B cell (primary cell): ENCODE measurements at regions not wholly inside any gene's neighbourhood (a gene's known extent, or its start where the extent isn't known, plus 50 kb on each side); places are given as distances from the start of the nearest gene placed in this dataset.

Experiments
- ATAC-seq: fragments of 200-7000 bp; cut with Tn5 transposase; one replicate; pipeline ENCODE4 v1.10.0; 2021; ENCODE audit warnings: low read depth, mild to moderate bottlenecking, moderate number of reproducible peaks, moderate library complexity
- CTCF ChIA-PET: fragments of 350-600 bp; sonication (Branson Sonifier 250); formaldehyde crosslinking; loops from one replicate; lab custom pipeline; 2021; ENCODE audit warnings: antibody characterized with exemption, inconsistent platforms; lab: Charles Lee
- POLR2A ChIA-PET: fragments of 350-600 bp; sonication (Branson Sonifier 250); formaldehyde crosslinking; loops from one replicate; lab custom pipeline; 2021; ENCODE audit warnings: antibody characterized with exemption; lab: Charles Lee
- DNase-seq: peaks from one replicate; pipeline ENCODE4 v3.0.0; 2013
- H2AFZ ChIP-seq: 2 replicates; pipeline ENCODE4 v1.6.1; 2012; ENCODE audit warnings: mild to moderate bottlenecking, low read depth, low read length; ENCODE audit not compliant: insufficient read depth, poor library complexity, severe bottlenecking
- H3K27ac ChIP-seq, 2 donors: 1 replicate in 1 of 2; 2 replicates in 1 of 2; pipeline ENCODE4 v1.5.1; 2012 to 2013; ENCODE audit warnings: low read length in 2 of 2, mild to moderate bottlenecking in 2 of 2, moderate library complexity in 1 of 2
- H3K27me3 ChIP-seq, 4 experiments: fragments of 200-600 bp in 1 of 4; sonication (generic) in 1 of 4; replicated peaks in 1 of 4; 1 replicate in 2 of 4; 2 replicates in 2 of 4; pipeline versions ENCODE4 v1.6.1 to v1.7.0; 2013 to 2016; ENCODE audit warnings: low read length in 3 of 4, mild to moderate bottlenecking in 2 of 4, mixed read lengths in 1 of 4, moderate library complexity in 1 of 4; ENCODE audit not compliant: insufficient read depth in 4 of 4, control insufficient read depth in 3 of 4; ENCODE audit errors: control extremely low read depth in 1 of 4
- H3K36me3 ChIP-seq, 2 experiments: replicated peaks in 1 of 2; 1 replicate in 1 of 2; 2 replicates in 1 of 2; pipeline versions ENCODE4 v1.6.1 to v1.7.1; 2013; ENCODE audit warnings: low read length in 1 of 2; ENCODE audit not compliant: insufficient read depth in 2 of 2, control insufficient read depth in 1 of 2; ENCODE audit errors: control extremely low read depth in 1 of 2, extremely low read depth in 1 of 2
- H3K4me1 ChIP-seq, 2 donors: fragments of 200-600 bp in 1 of 2; sonication (generic) in 1 of 2; 1 replicate in 1 of 2; 2 replicates in 1 of 2; pipeline versions ENCODE4 v1.5.1 to v1.6.1; 2013 to 2017; ENCODE audit warnings: low read length in 2 of 2; ENCODE audit not compliant: control insufficient read depth in 2 of 2, insufficient read depth in 2 of 2
- H3K4me2 ChIP-seq: replicated peaks from 2 replicates; pipeline ENCODE3; 2012; ENCODE audit warnings: mild to moderate bottlenecking, low read depth, low read length; ENCODE audit not compliant: poor library complexity, severe bottlenecking
- H3K4me3 ChIP-seq, 5 experiments: fragments of 200-600 bp in 1 of 5; sonication (generic) in 1 of 5; 1 replicate in 3 of 5; 2 replicates in 2 of 5; pipeline versions ENCODE4 v1.5.1 to v1.7.0; 2011 to 2016; ENCODE audit warnings: low read length in 4 of 5, mild to moderate bottlenecking in 4 of 5, low read depth in 2 of 5, control low read depth in 1 of 5, moderate library complexity in 1 of 5; ENCODE audit not compliant: insufficient read depth in 1 of 5; ENCODE audit errors: control extremely low read depth in 1 of 5, extremely low read depth in 1 of 5
- H3K79me2 ChIP-seq: fragments of 200-600 bp; sonication (generic); one replicate; pipeline ENCODE4 v1.6.0; 2016; ENCODE audit warnings: low read length; ENCODE audit not compliant: control insufficient read depth, insufficient read depth
- H3K9ac ChIP-seq: fragments of 200-600 bp; sonication (generic); 2 replicates; pipeline ENCODE4 v1.6.1; 2017; ENCODE audit warnings: mild to moderate bottlenecking, low read length, moderate library complexity
- H3K9me3 ChIP-seq, 3 donors: one replicate each; pipeline versions ENCODE4 v1.6.1 to v1.7.1; 2013; ENCODE audit warnings: low read length in 2 of 3; ENCODE audit not compliant: control insufficient read depth in 2 of 3, insufficient read depth in 1 of 3; ENCODE audit errors: control extremely low read depth in 1 of 3
- H4K20me1 ChIP-seq: 2 replicates; pipeline ENCODE4 v1.6.0; 2012; ENCODE audit warnings: mild to moderate bottlenecking, low read length; ENCODE audit not compliant: insufficient read depth, control insufficient read depth, poor library complexity, severe bottlenecking
- H3K27ac Mint-ChIP-seq: one replicate; pipeline ENCODE4 v1.8.0; 2021; ENCODE audit warnings: mixed read lengths
- H3K27me3 Mint-ChIP-seq: one replicate; pipeline ENCODE4 v1.8.0; 2021; ENCODE audit warnings: mixed read lengths
- H3K4me1 Mint-ChIP-seq: one replicate; pipeline ENCODE4 v1.8.0; 2021; ENCODE audit warnings: mixed read lengths
- H3K4me3 Mint-ChIP-seq: one replicate; pipeline ENCODE4 v1.8.0; 2021; ENCODE audit warnings: mixed read lengths
- H3K9me3 Mint-ChIP-seq: one replicate; pipeline ENCODE4 v1.8.0; 2022; ENCODE audit warnings: mixed read lengths; ENCODE audit not compliant: insufficient read depth
- CTCF ChIP-seq: fragments of 200-600 bp; IDR thresholded peaks from one replicate; pipeline ENCODE4 v1.8.0; 2022; ENCODE audit warnings: antibody characterized with exemption, mild to moderate bottlenecking
- EZH2 ChIP-seq: IDR thresholded peaks from 2 replicates; pipeline ENCODE4 v1.6.1; 2012; ENCODE audit warnings: borderline replicate concordance, low read depth, mild to moderate bottlenecking, moderate library complexity, low read length; ENCODE audit not compliant: insufficient read depth, poor library complexity, severe bottlenecking
- WGBS: methylation state at CpG from one replicate; pipeline ENCODE4 v1.1.5; 2013; ENCODE audit warnings: missing lambda C conversion rate; ENCODE audit not compliant: insufficient coverage; 5-methylcytosine and 5-hydroxymethylcytosine counted together
- intact Hi-C: fragments of 100-400 bp; cut with micrococcal nuclease; formaldehyde crosslinking; loops from one replicate; pipeline ENCODE4 v1.10.0; 2022

GRCh38 chr5:82426464-82427154 is 148.5 kb upstream of the RPS23 start:
- DNase-seq, result no peak
- Mint-ChIP-seq H3K27me3 (no peaks in the 10 kb centered on the region), H3K9me3 (no peaks in the 10 kb centered on the region), H3K27ac (no peak overlapping the region), H3K4me1 (no peaks in the 10 kb centered on the region), H3K4me3 (no peak overlapping the region)
- TF ChIP-seq EZH2 (no peak), CTCF (no peak)
- Histone ChIP-seq H3K9me3 (no peaks in the 10 kb centered on the region), H3K4me3 (no peak overlapping the region), H3K4me2 (no peak overlapping the region), H2AFZ (no peak overlapping the region), H4K20me1 (no peaks in the 10 kb centered on the region), H3K9ac (no peak overlapping the region), H3K79me2 (no peaks in the 10 kb centered on the region), H3K36me3 (no peaks in the 10 kb centered on the region), H3K27ac (no peak overlapping the region), H3K27me3 (no peaks in the 10 kb centered on the region), H3K4me1 (no peaks in the 10 kb centered on the region)
- 78% methylated on average over 3 of the region's 4 CpGs for WGBS
- ATAC-seq, result no peak
- intact Hi-C loops, result no loop called here
- ChIA-PET POLR2A (interaction anchor here (0.6 kb wide), 1 partner anchor 150 kb away, joined by 3 read pairs; no protein-coding TSS in a partner anchor), CTCF (no interaction called here)

- no peaks in the 10 kb centered on the region for H3K36me3 ChIP-seq
- CTCF ChIA-PET, result no interaction called here
- no peak overlapping the region for H3K4me3 ChIP-seq
- H3K9me3 ChIP-seq, result no peaks in the 10 kb centered on the region
- no peaks in the 10 kb centered on the region for H3K79me2 ChIP-seq
- TF ChIP-seq CTCF, result no peak
- no peak for TF ChIP-seq EZH2
- no peaks in the 10 kb centered on the region for H4K20me1 ChIP-seq
- no peak overlapping the region for H3K27ac Mint-ChIP-seq
- no peak overlapping the region for H3K27ac ChIP-seq
- H3K4me1 Mint-ChIP-seq, result no peaks in the 10 kb centered on the region
- no peaks in the 10 kb centered on the region for H3K4me1 ChIP-seq
- no peaks in the 10 kb centered on the region for H3K9me3 Mint-ChIP-seq
- no peak overlapping the region for H3K9ac ChIP-seq
- ATAC-seq (no peak), DNase-seq (no peak)
- intact Hi-C loops, result no loop called here
- H3K27me3 Mint-ChIP-seq, result no peaks in the 10 kb centered on the region
- WGBS, result 100% methylated on average over 1 of the region's 3 CpGs
- no peaks in the 10 kb centered on the region for H3K27me3 ChIP-seq
- H2AFZ ChIP-seq, result no peak overlapping the region
- no peak overlapping the region for H3K4me2 ChIP-seq
- no peak overlapping the region for H3K4me3 Mint-ChIP-seq
- POLR2A ChIA-PET, result no interaction called here
Measured at GRCh38 chr5:82425591-82425990, 147.4 kb upstream of the RPS23 start.
